DMS53 treated with DMSO at 0.1 percent for 48 hours (cell line): ENCODE measurements at regions not wholly inside any gene's neighbourhood (a gene's known extent, or its start where the extent isn't known, plus 50 kb on each side); places are given as distances from the start of the nearest gene placed in this dataset.
"Not testable (repeated sequence)": the region's sequence is repeated elsewhere in the genome, so short reads cannot be mapped to it uniquely, and the experiment has no call there.

ENCODE experiments used
- DNase-seq: peaks from one replicate; lab custom pipeline; 2025; ENCODE audit not compliant: unreplicated experiment; lab: John Stamatoyannopoulos, UW

DNA sequence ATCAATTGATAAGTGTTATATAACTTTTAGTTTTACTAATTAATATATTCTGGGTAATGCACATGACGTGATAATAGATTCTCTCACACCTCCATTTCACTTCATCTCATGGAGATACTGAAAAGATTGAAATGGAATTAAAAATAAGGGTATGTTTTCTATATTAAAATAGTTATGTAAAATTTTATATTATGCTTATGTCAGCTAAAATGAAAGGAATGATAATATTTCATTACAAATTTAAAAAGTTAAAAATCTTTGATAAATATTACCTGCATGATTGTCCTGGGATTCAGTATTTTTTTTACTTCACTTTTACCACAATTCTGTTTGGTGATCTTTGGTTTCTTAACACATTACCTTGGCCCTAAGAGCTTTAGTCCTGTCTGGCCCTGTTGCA is 823.8 kb upstream of the NRXN1 start:
- DNase-seq: no peak

DNA sequence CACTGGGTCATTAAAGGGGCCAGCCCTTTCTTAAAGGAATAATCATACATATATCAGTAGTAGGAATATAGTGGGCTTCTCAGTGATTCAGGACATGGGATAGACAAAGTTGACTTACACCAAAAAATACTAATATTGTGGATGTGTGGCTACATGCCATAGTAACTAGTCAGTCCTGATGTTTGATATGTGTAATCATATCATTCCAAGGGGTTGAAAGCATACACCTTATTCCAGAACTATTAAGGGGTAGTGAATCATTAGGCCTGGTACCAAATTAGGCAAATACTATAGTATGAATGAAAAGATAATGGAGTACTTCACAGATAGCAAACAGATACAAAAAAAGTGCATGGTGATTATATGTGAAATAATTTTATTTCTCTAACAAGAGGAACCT is 814.9 kb upstream of the NRXN1 start:
- no peak for DNase-seq

DNA sequence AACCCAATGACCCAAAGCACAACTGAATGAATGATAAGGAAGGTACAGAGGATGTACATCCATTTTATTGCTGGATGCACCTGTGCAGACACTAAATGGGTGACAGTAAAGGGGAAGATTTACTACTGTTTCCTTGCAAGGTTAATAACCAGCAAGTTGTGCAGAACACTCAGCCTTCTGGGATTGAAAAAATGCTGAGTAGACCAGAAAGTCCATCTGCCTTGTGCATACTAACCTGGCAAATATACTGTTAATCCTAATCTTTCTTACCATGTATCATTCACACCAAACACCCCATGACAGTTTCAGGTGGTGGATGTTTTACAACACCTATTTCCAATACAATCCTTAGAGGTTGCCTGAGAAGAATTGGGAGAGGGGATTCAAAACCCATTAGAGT is 814.1 kb upstream of the NRXN1 start:
- DNase-seq: no peak

DNA sequence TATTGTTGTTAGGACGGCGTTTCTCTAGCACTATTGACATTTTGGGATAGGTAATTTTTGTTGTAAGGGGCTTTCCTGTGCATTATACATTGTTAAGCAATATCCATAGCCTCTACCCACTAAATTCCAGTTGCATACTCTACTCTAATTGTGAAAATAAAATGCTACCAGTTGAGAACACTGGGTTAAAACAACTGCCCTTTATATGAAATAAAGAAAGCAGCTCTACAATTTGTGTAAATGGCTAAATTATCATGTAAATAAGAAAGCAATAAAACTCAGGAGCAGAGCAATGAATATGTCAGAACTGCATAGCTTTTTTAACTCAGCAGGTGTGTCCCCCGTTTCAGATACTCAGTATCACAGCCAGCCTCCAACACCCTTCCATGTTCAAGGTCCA is 812.7 kb upstream of the NRXN1 start:
- no peak for DNase-seq

DNA sequence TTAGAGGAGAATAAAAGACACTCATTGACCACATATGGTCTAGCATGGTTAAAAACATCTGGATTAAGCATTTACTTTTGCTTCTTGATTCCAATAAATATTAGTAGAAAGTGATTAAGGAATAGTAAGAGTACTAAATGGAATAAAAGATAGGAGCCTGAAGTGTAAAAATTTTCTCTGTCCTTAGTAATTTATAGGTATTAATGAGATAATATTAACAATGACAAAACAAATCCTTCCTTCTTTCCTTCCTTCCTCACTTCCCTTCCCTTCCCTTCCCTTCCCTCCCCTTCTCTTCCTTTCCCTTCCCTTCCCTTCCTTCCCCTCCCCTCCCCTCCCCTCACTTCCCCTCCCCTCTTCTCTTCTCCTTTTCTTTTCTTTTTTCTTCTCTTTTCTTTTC is 797.5 kb upstream of the NRXN1 start:
- no peak for DNase-seq

DNA sequence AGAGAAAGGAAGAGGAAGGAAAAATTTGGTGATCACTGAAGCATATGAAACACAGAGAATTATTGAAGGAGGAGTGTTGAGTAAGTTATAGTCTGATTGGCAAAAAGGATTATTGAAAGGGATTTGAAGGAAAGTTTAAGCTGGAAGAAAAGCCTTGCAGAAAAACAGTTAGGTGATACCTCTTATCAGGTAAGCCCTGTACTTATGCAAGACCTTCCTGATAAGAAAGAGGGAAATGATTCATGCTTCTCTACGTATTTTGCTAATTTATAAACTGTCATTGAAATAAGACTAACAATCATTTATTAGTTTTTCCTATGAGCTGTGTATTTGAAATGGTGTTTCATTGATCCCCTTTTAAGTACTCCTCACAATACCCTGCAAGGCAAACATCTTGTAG is 793.9 kb upstream of the NRXN1 start:
- no peak for DNase-seq

DNA sequence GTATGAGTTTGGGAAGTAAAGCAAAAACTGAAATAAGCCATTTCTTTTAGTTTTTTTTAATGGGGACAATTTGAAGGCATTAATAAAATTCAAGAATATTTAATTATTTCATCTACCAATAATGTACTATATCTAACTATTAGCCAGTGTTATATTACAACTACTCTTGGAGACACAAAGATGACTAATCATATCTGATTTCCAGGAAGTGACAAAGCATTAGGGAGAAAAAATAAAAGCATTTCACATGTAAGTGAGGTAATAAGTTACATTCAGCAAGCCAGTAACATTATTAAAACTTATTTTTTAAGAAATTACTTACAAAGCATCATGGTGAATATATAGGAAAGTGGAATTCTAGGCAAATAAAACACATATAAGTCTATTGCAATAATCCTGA is 781.3 kb upstream of the NRXN1 start:
- DNase-seq: peak; percentile 56

DNA sequence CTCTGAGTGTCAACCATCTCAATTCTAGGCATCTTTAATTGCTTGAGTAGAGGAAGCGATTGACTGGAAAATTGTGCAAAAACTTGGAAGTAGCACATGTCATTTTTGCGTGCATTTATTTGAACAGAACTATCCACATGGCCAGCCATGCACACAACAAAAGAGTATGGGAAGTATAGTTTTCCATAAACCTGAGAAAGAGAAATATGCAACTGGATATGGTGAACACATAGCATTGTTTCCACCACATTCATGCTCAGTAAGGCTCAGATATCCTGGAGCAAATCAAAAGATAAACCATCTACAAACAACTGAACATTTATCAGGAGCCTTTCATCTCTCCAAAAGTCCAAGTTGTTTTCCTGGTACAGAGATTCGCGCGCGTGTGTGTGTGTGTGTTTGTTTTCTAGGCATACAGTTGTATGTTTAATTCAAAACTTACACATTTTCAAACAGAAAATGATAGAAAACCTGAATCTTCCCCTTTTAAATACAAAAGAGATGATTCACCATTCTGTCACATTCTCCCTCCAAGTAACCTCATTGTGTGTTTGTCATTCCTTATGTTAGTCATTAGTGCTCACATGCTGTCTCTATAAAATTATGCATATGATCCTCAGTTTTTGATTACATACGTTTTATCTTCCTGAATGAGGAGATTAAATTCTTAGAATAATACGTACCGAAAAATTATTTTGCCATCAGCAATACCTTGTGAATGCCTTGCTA is 780.4 kb upstream of the NRXN1 start:
- peak; percentile 17 for DNase-seq

DNA sequence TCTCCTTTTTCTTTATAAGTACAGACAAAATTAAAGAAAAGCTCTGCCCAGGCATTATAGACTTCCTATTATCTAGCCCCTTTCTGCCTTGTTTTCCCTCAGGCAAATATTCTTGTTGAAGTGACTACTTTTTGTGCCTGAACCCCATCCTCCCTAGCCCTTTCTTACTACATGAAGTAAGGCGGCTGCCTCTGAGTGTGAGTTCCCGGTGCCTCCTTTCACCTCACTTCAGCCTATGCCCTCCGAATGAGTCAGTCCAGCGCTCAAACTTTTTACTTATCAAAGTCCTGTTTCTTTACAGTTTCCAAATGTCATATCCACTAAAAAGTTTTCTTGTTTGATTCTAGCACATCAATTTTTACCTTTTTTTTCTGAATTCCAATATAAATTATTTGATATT is 778.3 kb upstream of the NRXN1 start:
- no peak for DNase-seq

DNA sequence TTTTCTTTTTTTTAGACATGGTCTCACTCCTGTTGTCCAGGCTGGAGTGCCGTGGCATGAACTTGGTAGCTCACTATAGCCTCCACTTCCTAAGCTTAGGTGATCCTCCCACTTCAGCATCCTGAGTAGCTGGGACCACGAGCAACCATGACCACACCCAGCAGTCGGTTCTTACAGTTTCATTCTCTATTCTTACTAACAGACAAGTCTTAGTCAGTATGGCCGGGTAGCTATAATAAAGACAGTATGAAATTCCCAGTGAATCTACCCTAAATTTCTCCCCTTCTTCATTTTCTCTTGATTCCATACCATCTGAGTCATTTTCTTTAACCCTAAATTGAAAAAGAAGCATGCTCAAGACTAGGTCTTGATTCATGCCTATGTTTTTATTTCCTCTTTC is 775.3 kb upstream of the NRXN1 start:
- DNase-seq: no peak

DNA sequence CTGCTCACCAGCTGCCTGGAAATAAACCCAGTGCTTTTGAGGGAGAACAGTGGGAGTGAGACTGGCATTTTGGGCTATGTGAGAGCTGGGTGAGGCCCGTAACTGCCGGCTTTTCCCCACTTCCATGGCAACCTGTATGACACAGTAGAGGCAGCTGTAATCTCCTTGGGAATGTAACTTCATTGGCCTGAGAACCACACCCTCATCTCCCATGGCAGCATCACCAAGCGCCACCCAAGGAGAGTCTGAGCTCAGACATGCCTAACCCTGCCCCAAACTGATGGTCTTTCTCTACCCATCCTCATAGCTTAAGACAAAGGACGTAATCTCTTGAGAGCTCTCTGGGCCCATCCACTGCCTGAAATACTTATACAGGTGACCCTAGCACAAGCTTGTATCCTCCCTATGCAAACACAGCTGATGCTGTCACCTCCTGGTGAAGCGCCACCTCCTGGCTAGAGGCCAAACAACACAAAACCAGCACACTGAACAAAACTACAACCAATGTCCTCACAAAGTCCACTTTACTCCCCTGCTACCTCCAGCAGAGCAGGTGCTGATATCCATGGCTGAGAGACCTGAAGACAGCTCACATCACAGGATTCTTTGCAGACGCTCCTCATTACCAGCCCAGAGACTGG is 763.4 kb upstream of the NRXN1 start:
- DNase-seq: peak; percentile 43

DNA sequence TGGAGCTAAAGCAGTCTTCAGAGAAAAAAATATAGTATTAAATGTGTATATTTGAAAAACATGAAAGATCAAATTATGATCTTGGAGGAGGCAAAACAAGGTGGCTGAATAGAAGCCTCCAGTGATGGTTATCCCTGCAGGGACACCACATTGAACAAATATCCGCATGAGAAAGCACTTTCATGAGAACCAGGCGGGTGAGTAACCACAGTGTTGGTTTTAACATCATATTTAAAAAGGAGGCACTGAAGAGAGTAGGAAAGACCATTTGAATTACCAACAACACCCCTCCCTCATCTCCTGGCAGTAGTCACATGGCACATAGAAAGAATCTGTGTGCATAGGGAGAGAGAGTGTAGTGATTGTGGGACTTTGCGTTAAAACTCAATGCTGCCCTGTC is 759.6 kb upstream of the NRXN1 start:
- DNase-seq: no peak

DNA sequence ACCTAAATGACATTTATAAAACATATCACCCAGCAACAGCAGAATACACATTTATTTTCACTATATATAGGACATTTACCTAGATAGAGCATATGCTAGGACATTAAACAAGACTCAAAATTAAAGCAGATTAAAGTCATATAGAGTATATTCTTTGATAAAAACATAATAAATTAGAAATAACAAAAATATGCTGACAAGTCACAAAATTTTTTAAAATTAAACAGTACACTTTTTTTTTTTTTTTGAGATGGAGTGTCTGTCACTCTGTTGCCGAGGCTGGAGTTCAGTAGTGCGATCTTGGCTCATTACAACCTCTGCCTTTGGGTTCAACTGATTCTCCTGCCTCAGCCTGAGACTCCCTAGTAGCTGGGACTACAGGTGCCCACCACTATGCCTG is 758.9 kb upstream of the NRXN1 start:
- no peak for DNase-seq

DNA sequence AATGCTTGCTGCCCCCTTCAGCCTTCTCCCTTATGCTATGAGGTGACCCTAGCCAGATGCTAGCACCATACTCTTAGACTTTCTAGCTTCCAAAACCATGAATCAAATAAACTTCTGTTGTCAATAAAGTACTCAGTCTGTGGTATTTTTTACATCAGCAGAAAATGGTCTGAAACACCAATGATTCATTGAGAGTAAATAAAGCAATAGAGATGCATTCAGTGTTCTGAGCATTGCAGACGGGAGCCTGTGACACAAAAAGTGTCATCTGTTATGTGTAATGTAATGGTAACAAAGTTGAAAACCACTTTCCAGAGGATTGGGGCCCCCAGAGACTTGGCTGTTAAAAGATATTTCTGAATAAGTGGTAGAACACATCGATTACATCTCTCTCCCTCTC is 758.0 kb upstream of the NRXN1 start:
- no peak for DNase-seq

DNA sequence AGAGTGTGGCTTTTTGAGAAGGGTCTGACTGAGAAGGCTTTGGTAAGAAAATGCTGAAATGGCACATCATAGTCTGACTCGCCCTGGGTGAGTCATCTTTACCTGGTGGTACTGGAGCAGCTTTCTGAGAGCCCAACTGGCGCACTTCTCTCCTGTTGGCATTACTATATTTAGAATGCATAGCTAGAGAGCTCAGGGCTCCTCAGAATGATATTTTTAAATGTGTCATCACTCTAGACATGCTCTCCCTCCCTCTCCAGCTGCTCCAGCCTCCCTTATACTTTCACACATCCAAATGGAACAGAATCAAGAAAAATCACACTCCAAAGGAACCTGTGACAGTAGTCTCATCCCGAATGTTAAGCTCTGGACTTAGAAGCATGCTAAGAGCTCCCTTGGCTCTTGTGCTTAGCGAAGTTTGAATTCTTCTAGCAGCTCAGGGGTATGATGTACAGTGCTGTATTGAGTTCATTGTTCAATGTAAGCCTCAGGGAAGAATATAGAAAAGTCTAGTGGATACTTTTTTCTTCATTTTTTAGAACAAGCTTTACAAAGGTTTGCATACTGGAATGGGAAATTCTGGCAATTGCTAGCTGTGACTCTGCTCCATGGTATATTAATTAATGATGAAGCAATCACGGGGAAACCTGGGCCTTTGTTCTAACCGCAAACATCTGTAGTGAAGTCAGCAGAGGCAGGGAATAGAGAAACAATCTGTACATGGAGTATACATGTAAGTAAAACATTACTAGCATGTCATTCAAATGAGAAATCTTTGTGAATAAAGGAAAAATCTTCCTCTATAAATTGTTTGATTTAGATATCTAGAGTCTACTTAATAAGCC is 751.2 kb upstream of the NRXN1 start:
- DNase-seq: peak; percentile 94

DNA sequence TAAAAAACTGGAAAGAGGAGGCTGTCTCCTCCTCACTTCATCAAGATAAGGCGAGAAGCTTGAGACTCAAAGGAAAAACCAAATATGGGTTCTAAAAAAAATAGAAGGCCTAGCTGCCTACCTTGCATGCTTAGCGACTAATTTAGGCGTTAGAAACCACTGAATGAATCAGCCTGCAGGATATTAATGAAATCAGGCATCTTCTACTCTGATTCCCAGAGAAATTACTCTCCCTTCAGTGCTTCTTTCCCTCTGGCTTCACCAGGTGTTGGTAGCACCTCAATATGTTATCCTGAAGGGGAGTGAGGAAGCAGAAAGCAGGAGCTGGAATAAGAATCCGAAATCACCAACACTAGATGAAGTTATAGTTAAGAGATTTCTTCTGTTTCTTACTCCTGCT is 749.8 kb upstream of the NRXN1 start:
- DNase-seq: no peak

DNA sequence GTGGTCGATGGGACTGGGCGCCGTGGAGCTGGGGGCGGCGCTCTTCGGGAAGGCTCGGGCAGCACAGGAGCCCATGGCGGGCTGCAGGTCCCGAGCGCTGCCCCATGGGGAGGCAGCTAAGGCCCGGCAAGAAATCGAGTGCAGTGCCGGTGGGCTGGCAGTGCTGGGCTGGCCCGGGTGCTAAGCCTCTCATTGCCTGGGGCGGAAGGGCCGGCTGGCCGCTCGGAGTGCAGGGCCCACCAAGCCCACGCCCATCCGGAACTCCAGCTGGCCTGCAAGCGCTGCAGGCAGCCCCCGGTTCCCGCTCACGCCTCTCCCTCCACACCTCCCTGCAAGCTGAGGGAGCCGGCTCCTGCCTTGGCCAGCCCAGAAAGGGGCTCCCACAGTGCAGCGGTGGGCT is 748.4 kb upstream of the NRXN1 start:
- no peak for DNase-seq

DNA sequence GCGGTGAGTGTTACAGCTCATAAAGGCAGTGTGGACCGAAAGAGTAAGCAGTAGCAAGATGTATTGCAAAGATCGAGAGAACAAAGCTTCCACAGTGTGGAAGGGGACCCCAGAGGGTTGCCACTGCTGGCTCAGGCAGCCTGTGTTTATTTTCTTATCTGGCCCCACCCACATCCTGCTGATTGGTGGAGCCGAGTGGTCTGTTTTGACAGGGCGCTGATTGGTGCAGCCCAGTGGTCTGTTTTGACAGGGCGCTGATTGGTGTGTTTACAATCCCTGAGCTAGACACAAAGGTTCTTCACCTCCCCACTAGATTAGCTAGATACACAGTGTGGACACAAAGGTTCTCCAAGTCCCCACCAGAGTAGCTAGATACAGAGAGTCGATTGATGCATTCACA is 747.8 kb upstream of the NRXN1 start:
- not testable (repeated sequence) for DNase-seq

DNA sequence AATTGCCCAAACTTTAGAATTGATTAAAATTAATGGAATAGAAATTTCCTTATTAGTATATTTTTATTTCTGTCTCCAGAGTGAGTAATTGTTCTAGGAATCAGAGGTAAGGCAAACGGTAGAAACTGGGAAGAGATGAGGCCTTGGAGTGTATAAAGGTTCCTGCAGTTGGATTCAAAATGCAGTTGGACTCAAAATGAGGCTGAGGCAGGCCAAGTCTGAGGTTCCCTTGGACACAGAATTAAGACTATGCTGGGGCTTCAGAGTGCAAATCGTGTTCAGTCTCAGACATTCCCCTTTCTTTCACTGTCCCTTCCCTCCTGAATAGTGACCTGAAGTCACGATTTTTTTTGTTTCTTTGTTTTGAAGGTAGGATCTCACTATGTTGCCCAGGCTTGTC is 746.9 kb upstream of the NRXN1 start:
- DNase-seq: no peak

DNA sequence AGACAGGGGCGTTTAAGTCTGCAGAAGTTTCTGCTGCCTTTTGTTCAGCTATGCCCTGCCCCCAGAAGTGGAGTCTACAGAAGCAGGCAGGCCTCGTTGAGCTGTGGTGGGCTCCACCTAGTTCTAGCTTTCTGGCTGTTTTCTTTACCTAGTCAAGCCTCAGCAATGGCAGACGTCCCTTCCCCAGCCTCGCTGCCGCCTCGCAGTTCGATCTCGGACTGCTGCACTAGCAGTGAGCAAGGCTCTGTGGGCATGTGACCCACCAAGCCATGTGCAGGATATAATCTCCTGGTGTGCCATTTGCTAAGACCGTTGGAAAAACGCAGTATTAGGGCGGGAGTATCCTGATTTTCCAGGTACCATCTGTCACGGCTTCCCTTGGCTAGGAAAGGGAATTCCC is 742.7 kb upstream of the NRXN1 start:
- DNase-seq: not testable (repeated sequence)

DNA sequence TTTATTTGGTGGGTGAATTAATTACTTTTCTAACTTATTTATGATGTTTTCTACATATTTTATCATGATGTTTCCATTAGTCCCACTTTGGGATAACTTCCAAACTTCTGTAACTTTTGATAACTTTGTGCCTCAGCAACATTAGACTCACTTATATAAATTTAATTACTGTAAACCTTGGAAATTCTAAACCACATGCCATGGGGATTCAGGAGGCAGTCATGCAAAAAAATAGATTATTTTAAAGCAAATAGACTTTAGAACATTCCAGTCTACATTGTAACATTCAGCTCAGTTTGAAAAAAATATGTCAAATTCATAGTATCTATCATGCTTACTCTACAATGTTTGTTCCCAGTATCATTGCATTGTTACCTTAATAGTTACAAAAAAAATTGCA is 728.5 kb upstream of the NRXN1 start:
- DNase-seq: no peak

DNA sequence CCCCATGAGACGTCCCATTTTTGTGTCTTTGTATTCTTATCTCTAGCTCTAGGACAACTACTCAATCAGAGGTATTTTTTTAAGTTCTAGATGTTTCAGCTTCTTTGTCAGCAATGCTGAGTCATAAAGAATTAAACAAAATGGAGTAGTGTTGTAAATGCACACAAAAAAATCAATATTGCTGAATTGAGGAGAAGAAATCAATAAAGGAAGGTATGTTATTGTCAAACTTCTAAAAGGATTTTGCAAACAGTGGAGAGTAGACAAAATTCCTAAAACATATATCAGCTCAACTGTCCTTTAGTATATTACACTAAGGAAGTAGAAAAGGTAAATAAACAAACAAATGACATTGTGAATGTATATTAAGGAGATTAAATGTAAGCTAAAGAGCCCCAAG is 726.1 kb upstream of the NRXN1 start:
- no peak for DNase-seq
